H1 (cell line): ENCODE measurements at regions not wholly inside any gene's neighbourhood (a gene's known extent, or its start where the extent isn't known, plus 50 kb on each side); places are given as distances from the start of the nearest gene placed in this dataset.

Experiments used
- CTCF ChIA-PET: fragments of 300-600 bp; sonication (Branson Sonifier 250); formaldehyde crosslinking; loops from one replicate; lab custom pipeline; 2021; ENCODE audit not compliant: partially characterized antibody; lab: Charles Lee
- POLR2A ChIA-PET: fragments of 300-600 bp; sonication (Branson Sonifier 250); formaldehyde crosslinking; loops from one replicate; lab custom pipeline; 2021; ENCODE audit warnings: inconsistent platforms; ENCODE audit not compliant: partially characterized antibody; lab: Charles Lee
- DNase-seq, 2 experiments: peaks; one replicate each; pipeline versions ENCODE4 v3.0.0 to v3.0.0-alpha.2; 2010 to 2022; ENCODE audit warnings: low spot score in 2 of 2, low read depth in 1 of 2, mixed read lengths in 1 of 2
- FAIRE-seq: peaks from 2 replicates; lab custom pipeline; 2011; peaks lifted over from hg19 to GRCh38; lab: Jason Lieb, UNC
- H2AFZ ChIP-seq: 2 replicates; pipeline ENCODE4 v1.8.1; 2012; ENCODE audit warnings: low read length, inconsistent platforms
- H2AK5ac ChIP-seq: 2 replicates; pipeline ENCODE4 v1.6.1; 2013; ENCODE audit warnings: low read depth, low read length
- H2BK120ac ChIP-seq: replicated peaks from 2 replicates; pipeline ENCODE3; 2013; ENCODE audit warnings: low read depth, low read length, inconsistent platforms
- H2BK12ac ChIP-seq: 2 replicates; pipeline ENCODE4 v1.6.1; 2013; ENCODE audit warnings: low read depth, low read length
- H2BK15ac ChIP-seq: 2 replicates; pipeline ENCODE4 v1.6.1; 2013; ENCODE audit warnings: low read length
- H2BK20ac ChIP-seq: 2 replicates; pipeline ENCODE4 v1.6.1; 2013; ENCODE audit warnings: low read length
- H2BK5ac ChIP-seq: 2 replicates; pipeline ENCODE4 v1.6.1; 2013; ENCODE audit warnings: low read depth, low read length
- H3K14ac ChIP-seq: 2 replicates; pipeline ENCODE4 v1.6.1; 2013; ENCODE audit warnings: inconsistent platforms; ENCODE audit not compliant: insufficient read length
- H3K18ac ChIP-seq: 2 replicates; pipeline ENCODE4 v1.6.1; 2013; ENCODE audit warnings: low read length; ENCODE audit errors: extremely low read depth
- H3K23ac ChIP-seq: 2 replicates; pipeline ENCODE4 v1.6.1; 2013; ENCODE audit warnings: inconsistent platforms; ENCODE audit not compliant: insufficient read length
- H3K23me2 ChIP-seq: 2 replicates; pipeline ENCODE4 v1.6.1; 2013; ENCODE audit warnings: low read depth, low read length
- H3K27ac ChIP-seq: 2 replicates; pipeline ENCODE4 v1.6.1; 2011; ENCODE audit warnings: low read depth, low read length, inconsistent platforms
- H3K27me3 ChIP-seq, 4 experiments: replicated peaks in 1 of 4; 1 replicate in 1 of 4; 2 replicates in 3 of 4; pipeline versions ENCODE4 v1.6.1 to v1.8.1; 2011 to 2013; ENCODE audit warnings: low read length in 3 of 4, mild to moderate bottlenecking in 3 of 4, inconsistent platforms in 2 of 4, mixed read lengths in 2 of 4, moderate library complexity in 1 of 4; ENCODE audit not compliant: control insufficient read depth in 3 of 4, insufficient read depth in 3 of 4; ENCODE audit errors: extremely low read depth in 1 of 4
- H3K36me3 ChIP-seq, 4 experiments: 2 replicates each; pipeline versions ENCODE4 v1.6.1 to v1.8.1; 2011 to 2013; ENCODE audit warnings: mild to moderate bottlenecking in 4 of 4, low read length in 3 of 4, moderate library complexity in 2 of 4, control low read depth in 1 of 4, inconsistent platforms in 1 of 4; ENCODE audit not compliant: insufficient read depth in 4 of 4, control insufficient read depth in 2 of 4
- H3K4ac ChIP-seq: replicated peaks from 2 replicates; pipeline ENCODE3; 2013; ENCODE audit warnings: low read length, low read depth, mixed read lengths, inconsistent platforms; ENCODE audit not compliant: insufficient read length
- H3K4me1 ChIP-seq, 4 experiments: replicated peaks in 1 of 4; 1 replicate in 1 of 4; 2 replicates in 3 of 4; pipeline versions ENCODE4 v1.6.1 to v1.8.1; 2011 to 2013; ENCODE audit warnings: low read length in 3 of 4, inconsistent platforms in 2 of 4, mixed read lengths in 1 of 4; ENCODE audit not compliant: insufficient read depth in 4 of 4, control insufficient read depth in 3 of 4
- H3K4me2 ChIP-seq, 2 experiments: 2 replicates each; pipeline versions ENCODE4 v1.6.1 to v1.8.1; 2011 to 2013; ENCODE audit warnings: low read depth in 2 of 2, low read length in 2 of 2, control low read depth in 1 of 2, inconsistent platforms in 1 of 2, mild to moderate bottlenecking in 1 of 2; ENCODE audit not compliant: insufficient read depth in 1 of 2
- H3K4me3 ChIP-seq, 4 experiments: fragments of 200-600, 300-600 bp in 1 of 4; sonication (generic), shearing (Covaris generic), sonication (Bioruptor Twin) in 1 of 4; 2 replicates each; pipeline versions ENCODE4 v1.5.1 to v1.8.1; 2011 to 2016; ENCODE audit warnings: low read length in 4 of 4, low read depth in 3 of 4, control low read depth in 2 of 4, inconsistent platforms in 2 of 4, mild to moderate bottlenecking in 2 of 4, mixed read lengths in 1 of 4, moderate library complexity in 1 of 4; ENCODE audit not compliant: insufficient read depth in 2 of 4; ENCODE audit errors: extremely low read depth in 1 of 4
- H3K56ac ChIP-seq: replicated peaks from 2 replicates; pipeline ENCODE3; 2013; ENCODE audit warnings: low read depth, mild to moderate bottlenecking, mixed read lengths, low read length, inconsistent platforms; ENCODE audit not compliant: insufficient read length
- H3K79me1 ChIP-seq: 2 replicates; pipeline ENCODE4 v1.6.1; 2013; ENCODE audit warnings: low read depth, low read length, control low read depth
- H3K79me2 ChIP-seq, 2 experiments: 2 replicates each; pipeline versions ENCODE4 v1.6.1 to v1.8.1; 2012 to 2013; ENCODE audit warnings: low read length in 2 of 2, mild to moderate bottlenecking in 2 of 2, inconsistent platforms in 1 of 2; ENCODE audit not compliant: insufficient read depth in 2 of 2, control insufficient read depth in 1 of 2
- H3K9ac ChIP-seq, 4 experiments: replicated peaks in 1 of 4; 1 replicate in 1 of 4; 2 replicates in 3 of 4; pipeline versions ENCODE4 v1.6.1 to v1.8.1; 2011 to 2013; ENCODE audit warnings: low read depth in 3 of 4, low read length in 3 of 4, control low read depth in 2 of 4, mild to moderate bottlenecking in 2 of 4, moderate library complexity in 2 of 4, inconsistent platforms in 1 of 4; ENCODE audit errors: extremely low read depth in 1 of 4
- H3K9me3 ChIP-seq, 2 experiments: 2 replicates each; pipeline versions ENCODE4 v1.6.1 to v1.8.1; 2012 to 2013; ENCODE audit warnings: mild to moderate bottlenecking in 2 of 2, moderate library complexity in 2 of 2, control low read depth in 1 of 2, inconsistent platforms in 1 of 2, low read depth in 1 of 2, low read length in 1 of 2, mixed read lengths in 1 of 2; ENCODE audit not compliant: insufficient read depth in 2 of 2
- H4K20me1 ChIP-seq, 2 experiments: replicated peaks in 1 of 2; 2 replicates each; pipeline versions ENCODE3 to v1.8.1; 2011 to 2013; ENCODE audit warnings: inconsistent platforms in 2 of 2, low read length in 2 of 2, mild to moderate bottlenecking in 1 of 2; ENCODE audit not compliant: insufficient read depth in 2 of 2, control insufficient read depth in 1 of 2
- H4K5ac ChIP-seq: 2 replicates; pipeline ENCODE4 v1.6.1; 2013; ENCODE audit warnings: low read length, low read depth, mixed read lengths, inconsistent platforms; ENCODE audit not compliant: insufficient read length
- H4K8ac ChIP-seq: 2 replicates; pipeline ENCODE4 v1.8.0; 2013; ENCODE audit warnings: mild to moderate bottlenecking, moderate library complexity, low read length, inconsistent platforms; ENCODE audit not compliant: insufficient read depth; ENCODE audit errors: extremely low read depth
- H4K91ac ChIP-seq: replicated peaks from 2 replicates; pipeline ENCODE3; 2013; ENCODE audit warnings: low read length, mixed read lengths, inconsistent platforms; ENCODE audit not compliant: insufficient read length
- BCL11A ChIP-seq, 2 experiments: IDR thresholded peaks; one replicate each; pipeline ENCODE4 v1.6.1; 2011; ENCODE audit warnings: low read depth in 2 of 2, low read length in 2 of 2, mild to moderate bottlenecking in 2 of 2
- CHD1 ChIP-seq: IDR thresholded peaks from 2 replicates; pipeline ENCODE4 v1.6.1; 2012; ENCODE audit warnings: low read depth, low read length, improper control_type of control experiment
- CREB1 ChIP-seq: IDR thresholded peaks from 2 replicates; pipeline ENCODE4 v1.6.1; 2012; ENCODE audit warnings: inconsistent platforms
- EGR1 ChIP-seq: IDR thresholded peaks from 2 replicates; pipeline ENCODE4 v1.6.1; 2011; ENCODE audit warnings: low read depth, low read length, borderline replicate concordance
- GABPA ChIP-seq: IDR thresholded peaks from 2 replicates; pipeline ENCODE4 v1.6.1; 2011; ENCODE audit warnings: mild to moderate bottlenecking, low read length, moderate library complexity, borderline replicate concordance; ENCODE audit not compliant: insufficient read depth
- KDM5A ChIP-seq: fragments of 200-600 bp; IDR thresholded peaks from 2 replicates; pipeline ENCODE4 v1.7.1; 2012; ENCODE audit warnings: mild to moderate bottlenecking, low read length, inconsistent platforms, mixed read lengths
- MAFK ChIP-seq: IDR thresholded peaks from 2 replicates; pipeline ENCODE4 v1.6.1; 2012; ENCODE audit warnings: low read depth, mild to moderate bottlenecking, improper control_type of control experiment, low read length
- NRF1 ChIP-seq: IDR thresholded peaks from 2 replicates; pipeline ENCODE4 v1.6.1; 2011; ENCODE audit warnings: mild to moderate bottlenecking, low read depth, low read length, improper control_type of control experiment
- POLR2A ChIP-seq, 2 experiments: IDR thresholded peaks; 1 replicate in 1 of 2; 2 replicates in 1 of 2; pipeline ENCODE4 v1.6.1; 2011; ENCODE audit warnings: low read depth in 2 of 2, low read length in 2 of 2, mild to moderate bottlenecking in 2 of 2; ENCODE audit errors: control extremely low read depth in 1 of 2
- RNF2 ChIP-seq: fragments of 200-900, 300-1000 bp; sonication (generic); IDR thresholded peaks from 2 replicates; pipeline ENCODE4 v1.7.1; 2016; ENCODE audit warnings: borderline replicate concordance, low read depth, mild to moderate bottlenecking, antibody characterized with exemption, low read length; ENCODE audit not compliant: poor library complexity, severe bottlenecking; ENCODE audit errors: missing control alignments
- TBP ChIP-seq: IDR thresholded peaks from 2 replicates; pipeline ENCODE4 v1.6.1; 2011; ENCODE audit warnings: low read depth, low read length, improper control_type of control experiment
- WGBS, 2 experiments: shearing (Covaris generic) in 1 of 2; methylation state at CpG; one replicate each; pipeline versions ENCODE4 v1.1.6 to v1.1.7; 2013 to 2015; ENCODE audit warnings: low lambda C conversion rate in 2 of 2, mixed read lengths in 2 of 2, inconsistent platforms in 1 of 2, low coverage in 1 of 2, missing lambda C conversion rate in 1 of 2; ENCODE audit not compliant: insufficient replicate concordance in 2 of 2, insufficient coverage in 1 of 2, insufficient read length in 1 of 2; ENCODE audit errors: extremely low coverage in 1 of 2, missing lambda C conversion rate in 1 of 2; 5-methylcytosine and 5-hydroxymethylcytosine counted together
- TF ChIP-seq, protein P1 (sequence below): IDR thresholded peaks from 2 replicates; pipeline ENCODE4 v1.6.1; 2012; ENCODE audit warnings: low read length, inconsistent platforms

GRCh38 chr6:101126501-101126900 lies 245.4 kb upstream of the ASCC3 start:
- H3K36me3 ChIP-seq = no peaks in the 10 kb centered on the region
- H3K79me1 ChIP-seq = no peaks in the 10 kb centered on the region
- no peaks in the 10 kb centered on the region for H4K20me1 ChIP-seq
- no peak overlapping the region for H3K18ac ChIP-seq
- no peaks in the 10 kb centered on the region for H3K9me3 ChIP-seq
- no peak overlapping the region for H4K8ac ChIP-seq
- H3K4ac ChIP-seq = no peak overlapping the region
- no peak overlapping the region for H2AFZ ChIP-seq
- H3K4me2 ChIP-seq = no peak overlapping the region
- H4K5ac ChIP-seq = no peak overlapping the region
- H3K4me1 ChIP-seq = no peaks in the 10 kb centered on the region
- no peak overlapping the region for H3K56ac ChIP-seq
- H3K23ac ChIP-seq = no peak overlapping the region
- TF ChIP-seq NRF1 (no peak), POLR2A (IDR thresholded peaks at IDR 0.05; ENCODE audit: control extremely low read depth in 1 of 2, low read depth in 2 of 2, low read length in 2 of 2) (no peak), GABPA (no peak), RNF2 (no peak), MAFK (no peak), CHD1 (no peak), EGR1 (no peak), TBP (no peak), KDM5A (no peak), BCL11A (IDR thresholded peaks at IDR 0.05; ENCODE audit: low read depth in 2 of 2, low read length in 2 of 2) (no peak), CREB1 (no peak)
- TF ChIP-seq, protein P1, sequence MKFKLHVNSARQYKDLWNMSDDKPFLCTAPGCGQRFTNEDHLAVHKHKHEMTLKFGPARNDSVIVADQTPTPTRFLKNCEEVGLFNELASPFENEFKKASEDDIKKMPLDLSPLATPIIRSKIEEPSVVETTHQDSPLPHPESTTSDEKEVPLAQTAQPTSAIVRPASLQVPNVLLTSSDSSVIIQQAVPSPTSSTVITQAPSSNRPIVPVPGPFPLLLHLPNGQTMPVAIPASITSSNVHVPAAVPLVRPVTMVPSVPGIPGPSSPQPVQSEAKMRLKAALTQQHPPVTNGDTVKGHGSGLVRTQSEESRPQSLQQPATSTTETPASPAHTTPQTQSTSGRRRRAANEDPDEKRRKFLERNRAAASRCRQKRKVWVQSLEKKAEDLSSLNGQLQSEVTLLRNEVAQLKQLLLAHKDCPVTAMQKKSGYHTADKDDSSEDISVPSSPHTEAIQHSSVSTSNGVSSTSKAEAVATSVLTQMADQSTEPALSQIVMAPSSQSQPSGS = no peak
- H2BK12ac ChIP-seq = no peak overlapping the region
- CTCF ChIA-PET = no interaction called here
- no peak overlapping the region for H2BK5ac ChIP-seq
- POLR2A ChIA-PET = no interaction called here
- no peak overlapping the region for H3K4me3 ChIP-seq
- H3K23me2 ChIP-seq = no peaks in the 10 kb centered on the region; the same call in 1 of the 2 replicates
- H3K14ac ChIP-seq = no peak overlapping the region
- no peaks in the 10 kb centered on the region for H3K79me2 ChIP-seq
- no peak overlapping the region for H3K27ac ChIP-seq
- H3K9ac ChIP-seq = no peak overlapping the region
- no peak overlapping the region for H2BK120ac ChIP-seq
- no peaks in the 10 kb centered on the region for H3K27me3 ChIP-seq
- H4K91ac ChIP-seq = no peak overlapping the region
- DNase-seq (no peak), FAIRE-seq (no peak)
- H2BK20ac ChIP-seq = no peak overlapping the region
- 92% methylated on average over 3 of the region's 3 CpGs; no CpG with 5 or more reads in 1 of the 2 experiments for WGBS, 2 experiments
- H2BK15ac ChIP-seq = no peak overlapping the region
- no peak overlapping the region for H2AK5ac ChIP-seq
